Frontal cortex (tissue), 3 donors: ENCODE measurements at regions not wholly inside any gene's neighbourhood (a gene's known extent, or its start where the extent isn't known, plus 50 kb on each side); places are given as distances from the start of the nearest gene placed in this dataset.

Source experiments
- DNase-seq, 2 donors: peaks; one replicate each; pipeline ENCODE4 v3.0.0; 2012; ENCODE audit warnings: low spot score in 2 of 2
- FAIRE-seq: peaks from 2 replicates; lab custom pipeline; 2012; peaks lifted over from hg19 to GRCh38; lab: Jason Lieb, UNC
- donor health status: control.
- donor health status: control.
- donor health status: control.

GRCh38 chr3:56854856-56855611 is 53.3 kb upstream of the ARHGEF3 start:
- no peak for FAIRE-seq
- DNase-seq, result no peak

GRCh38 chr3:56851966-56852884 is 50.5 kb upstream of the ARHGEF3 start:
- FAIRE-seq (no peak), DNase-seq (no peak)
